HG03432 (cell line): ENCODE measurements at regions not wholly inside any gene's neighbourhood (a gene's known extent, or its start where the extent isn't known, plus 50 kb on each side); places are given as distances from the start of the nearest gene placed in this dataset.
"Not testable (repeated sequence)": the region's sequence is repeated elsewhere in the genome, so short reads cannot be mapped to it uniquely, and the experiment has no call there.

Experiments
- ATAC-seq: cut with Tn5 transposase; IDR thresholded peaks from one replicate; pipeline ENCODE4 v1.9.1; 2021; ENCODE audit warnings: mild to moderate bottlenecking, moderate library complexity; ENCODE audit not compliant: unreplicated experiment

DNA sequence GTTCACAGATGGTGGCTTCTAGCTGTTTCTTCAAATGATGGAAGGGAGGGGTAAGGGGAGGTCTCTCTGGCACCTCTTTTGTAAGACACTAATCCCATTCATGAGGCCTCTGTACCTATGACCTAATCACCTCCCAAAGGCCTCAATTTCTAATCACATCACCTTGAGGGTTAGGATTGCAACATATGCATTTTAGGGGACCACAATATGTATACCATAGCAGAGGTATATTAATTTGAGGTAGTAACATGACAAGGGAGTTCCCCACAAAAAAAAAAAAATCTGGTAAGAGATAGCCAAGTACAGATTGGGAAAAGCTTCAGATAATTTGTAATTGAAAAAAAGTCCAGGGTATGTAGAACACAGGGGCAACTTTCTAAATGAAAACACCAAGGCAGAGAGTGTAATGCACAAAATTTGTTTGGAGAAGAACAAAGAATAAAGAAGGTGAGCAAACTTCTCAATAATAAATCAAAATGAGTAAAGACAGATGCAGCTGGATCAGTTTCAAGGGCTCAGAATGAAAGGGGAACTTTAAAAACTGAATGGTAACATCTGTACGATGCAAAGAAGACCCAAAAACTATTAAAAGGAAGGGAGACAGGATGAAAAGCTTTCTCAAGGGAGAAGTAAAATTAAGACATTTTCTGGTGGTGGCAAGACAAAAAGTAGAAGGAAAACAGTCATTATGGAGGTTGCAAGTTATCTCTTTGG, 125.5 kb upstream of the DCN start:
- ATAC-seq: no peak

DNA sequence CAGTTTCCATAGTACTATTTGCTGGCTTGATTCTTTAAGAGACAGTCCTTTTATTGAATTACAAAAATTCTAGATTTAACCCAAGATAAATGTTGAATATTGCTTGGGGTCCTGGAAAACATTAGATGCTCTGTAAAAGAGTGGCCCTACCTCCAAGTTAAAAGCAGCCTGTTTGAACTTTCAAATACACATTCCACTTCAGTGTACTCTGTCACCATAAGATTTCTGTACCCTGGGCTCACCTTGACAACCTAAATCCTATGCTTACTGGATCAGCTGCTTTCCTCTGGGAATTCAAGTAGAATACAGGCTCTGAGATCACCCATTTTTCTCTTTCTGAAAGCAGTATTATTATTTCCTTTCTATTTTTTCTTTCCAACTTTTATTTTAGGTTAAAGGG, 107.7 kb upstream of the DCN start:
- no peak for ATAC-seq

DNA sequence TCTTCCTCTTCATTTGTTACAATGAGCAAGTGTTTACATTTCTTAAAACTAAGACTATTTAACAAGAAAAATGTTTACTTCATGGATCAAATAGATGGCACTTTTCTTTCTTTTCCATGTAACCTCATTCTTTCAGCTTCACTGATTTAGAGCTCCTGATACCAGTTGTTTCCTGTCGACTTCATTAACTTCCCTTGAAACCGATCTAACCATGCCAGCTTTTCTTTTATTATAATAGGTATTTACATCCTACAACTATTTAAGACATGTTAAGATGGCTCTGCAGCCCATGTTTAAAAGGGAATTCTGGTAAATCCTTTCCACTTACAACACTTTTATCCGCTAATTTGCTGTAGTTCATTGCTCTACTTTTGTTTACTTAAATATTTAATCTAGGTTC, 107.3 kb upstream of the DCN start:
- no peak for ATAC-seq

DNA sequence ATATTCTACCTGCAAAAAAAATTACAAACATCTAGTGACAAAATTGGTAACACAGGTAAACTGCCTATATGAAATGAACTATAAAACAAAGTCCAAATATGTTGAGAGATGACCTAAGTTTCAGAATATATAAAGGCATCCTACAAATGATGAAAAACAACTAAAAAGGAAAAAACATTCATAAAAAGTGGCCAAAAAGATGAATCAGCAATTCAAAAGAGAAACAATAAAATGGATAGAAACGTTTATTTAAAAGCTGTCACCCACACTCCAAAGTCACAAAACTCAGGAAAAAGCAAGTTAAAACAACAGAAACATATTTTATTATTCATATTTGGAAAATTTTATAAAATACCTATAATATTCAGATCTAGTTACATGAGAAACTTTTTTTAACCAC, 106.5 kb upstream of the DCN start:
- no peak for ATAC-seq

DNA sequence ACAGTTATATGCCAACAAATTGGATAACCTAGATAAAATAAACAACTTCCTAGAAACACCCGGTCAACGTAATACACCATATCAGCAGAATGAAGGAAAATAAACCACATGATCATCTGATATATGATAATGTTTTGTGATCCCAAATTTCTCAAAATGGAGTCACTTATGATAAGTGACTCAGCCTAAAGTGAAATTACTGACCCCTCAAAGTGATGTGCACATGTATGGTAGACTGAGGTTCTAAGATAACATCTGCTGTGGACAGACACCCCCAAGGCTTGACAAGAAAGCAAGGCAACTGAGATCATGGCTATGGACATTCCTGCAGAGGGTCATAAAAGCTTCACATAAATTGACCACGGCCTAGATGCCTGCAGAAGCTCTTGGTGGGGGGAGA, 105.1 kb upstream of the DCN start:
- no peak for ATAC-seq

DNA sequence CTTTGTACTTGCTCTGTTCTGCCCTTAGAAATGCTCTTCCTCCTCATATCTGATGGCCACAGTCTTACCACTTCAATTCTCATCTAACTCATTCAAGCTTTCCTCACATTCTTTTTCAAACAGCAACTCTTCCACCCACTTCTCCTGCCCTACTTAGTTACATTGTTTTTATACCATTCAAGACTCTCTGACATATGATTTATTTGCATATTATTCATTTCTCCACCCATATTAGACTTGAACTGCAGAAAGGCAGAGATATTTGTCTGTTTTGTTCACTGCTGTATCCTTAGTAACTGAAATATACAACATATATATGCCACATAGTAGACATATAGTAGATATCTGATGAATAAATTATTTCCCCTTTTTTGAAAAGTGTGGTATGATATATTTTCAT, 95.5 kb upstream of the DCN start:
- ATAC-seq: no peak

DNA sequence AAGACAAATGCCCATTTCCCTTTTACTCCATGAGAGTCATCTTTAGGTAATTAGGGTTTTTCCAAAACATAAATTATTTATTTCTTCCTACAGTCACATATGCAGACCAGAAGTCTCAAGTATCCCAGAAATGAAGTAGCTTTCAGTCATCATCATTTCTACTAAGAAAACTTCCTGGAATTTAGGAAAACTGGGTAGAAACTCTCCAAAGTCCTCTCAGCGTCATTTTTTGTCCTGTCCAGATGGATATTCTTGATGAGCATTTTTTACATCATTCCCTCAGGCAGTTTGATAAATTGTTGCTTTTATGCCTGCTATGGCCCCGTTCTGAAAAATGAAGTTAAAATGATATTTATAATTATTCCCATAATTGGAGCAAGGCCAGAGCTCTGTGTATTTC, 93.9 kb upstream of the DCN start:
- ATAC-seq: no peak

DNA sequence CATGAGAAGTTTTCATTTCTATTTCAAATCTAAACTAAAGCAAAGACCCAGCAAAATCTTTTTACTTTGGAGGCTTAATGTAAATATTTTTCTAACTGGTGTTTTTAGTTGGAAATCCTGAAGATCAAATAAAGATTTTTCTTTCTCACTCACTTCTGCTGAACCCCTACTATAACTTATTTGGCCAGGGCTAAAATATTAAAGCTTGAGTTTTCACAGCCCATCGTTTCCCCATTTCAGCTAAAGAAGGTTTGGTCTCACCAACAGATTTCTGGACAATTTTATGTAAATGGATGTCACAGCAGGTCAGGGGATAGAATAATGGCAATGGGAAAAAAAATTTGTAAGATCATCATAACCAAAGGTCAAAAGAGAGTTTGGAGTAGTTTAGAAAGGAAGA, 92.7 kb upstream of the DCN start:
- no peak for ATAC-seq

DNA sequence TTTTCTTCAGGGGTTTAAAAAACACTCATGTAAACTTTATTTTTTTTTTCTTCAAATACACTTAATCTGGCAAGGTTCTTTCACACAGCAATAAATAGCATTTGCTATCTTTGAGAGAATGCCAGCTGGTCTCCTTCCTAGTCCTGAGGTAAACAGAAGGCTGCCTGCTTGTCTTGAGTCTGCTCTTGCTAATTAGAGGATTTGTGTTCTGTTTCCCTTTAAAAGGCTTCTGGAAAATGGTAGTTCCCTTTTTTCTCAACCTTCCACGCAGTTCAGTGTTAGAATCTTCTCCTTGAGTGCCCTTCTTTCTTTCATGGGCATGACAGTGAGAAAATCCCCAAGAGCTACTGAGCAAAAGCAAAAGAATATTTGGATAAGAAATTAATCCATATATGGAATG, 92.3 kb upstream of the DCN start:
- no peak for ATAC-seq

DNA sequence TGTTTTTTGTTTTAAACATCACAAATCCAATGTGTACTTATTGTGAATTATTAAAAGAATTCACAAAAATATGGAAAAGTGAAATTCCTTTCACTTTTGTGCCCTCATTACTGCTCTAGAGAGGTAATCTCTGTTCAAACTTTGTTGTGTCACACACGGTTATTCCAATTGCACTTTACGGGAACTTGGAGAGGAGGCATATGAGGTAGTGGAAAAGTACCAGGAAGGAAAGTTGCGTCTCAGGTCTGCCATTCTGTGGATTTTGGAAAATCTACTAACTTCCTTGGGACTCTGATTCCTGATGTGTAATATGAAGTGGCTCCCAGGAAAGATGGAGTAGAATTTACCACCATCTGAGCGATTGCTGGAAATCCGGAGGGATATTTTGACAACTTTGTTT, 90.9 kb upstream of the DCN start:
- ATAC-seq: no peak

DNA sequence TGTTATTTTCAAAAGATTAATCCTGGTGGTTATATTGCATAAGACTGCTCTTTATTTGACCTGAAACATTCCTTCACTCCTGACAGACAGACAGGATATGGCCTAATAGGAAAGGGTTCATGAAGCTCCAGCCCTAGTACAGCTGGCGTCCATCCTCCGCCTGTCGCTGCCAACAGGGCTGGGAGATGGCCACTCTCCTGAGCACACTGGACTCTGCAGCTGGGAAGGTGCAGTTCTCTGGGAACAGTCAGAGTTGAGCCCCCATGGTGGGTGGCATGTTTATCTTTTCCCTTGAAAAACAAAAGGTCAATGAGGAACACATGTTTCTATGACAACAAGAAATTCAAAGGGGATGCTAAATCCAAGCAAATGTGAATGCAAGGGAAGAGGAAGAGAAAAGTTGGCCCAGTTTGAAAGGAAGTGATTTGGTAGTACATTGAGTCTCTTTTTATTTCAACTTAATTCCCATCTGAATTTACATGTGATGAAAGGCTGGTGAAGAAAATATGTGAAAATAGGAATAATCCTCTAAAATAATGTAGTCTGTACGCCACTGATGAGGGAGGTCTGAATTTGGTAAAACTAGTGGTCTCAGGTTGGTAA, 89.9 kb upstream of the DCN start:
- no peak for ATAC-seq

DNA sequence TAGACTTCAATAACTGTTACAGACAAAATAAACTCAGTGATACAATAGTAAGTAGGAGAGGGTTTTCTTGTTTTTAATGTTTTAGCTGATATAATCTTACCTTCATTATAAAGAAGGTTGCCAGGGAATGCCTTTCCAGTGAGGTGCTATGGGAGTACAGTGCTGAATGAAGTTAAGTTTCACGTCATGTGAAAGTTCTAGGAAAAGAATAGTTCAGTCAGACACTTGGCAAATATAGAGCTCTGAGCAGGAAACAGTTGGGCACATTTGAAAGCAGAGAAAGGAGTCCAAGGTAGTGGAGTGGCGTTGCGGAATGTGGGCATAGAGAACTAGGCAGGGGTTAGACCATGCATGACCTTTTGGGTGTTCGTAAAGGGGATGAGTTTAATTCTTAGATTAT, 88.6 kb upstream of the DCN start:
- no peak for ATAC-seq

DNA sequence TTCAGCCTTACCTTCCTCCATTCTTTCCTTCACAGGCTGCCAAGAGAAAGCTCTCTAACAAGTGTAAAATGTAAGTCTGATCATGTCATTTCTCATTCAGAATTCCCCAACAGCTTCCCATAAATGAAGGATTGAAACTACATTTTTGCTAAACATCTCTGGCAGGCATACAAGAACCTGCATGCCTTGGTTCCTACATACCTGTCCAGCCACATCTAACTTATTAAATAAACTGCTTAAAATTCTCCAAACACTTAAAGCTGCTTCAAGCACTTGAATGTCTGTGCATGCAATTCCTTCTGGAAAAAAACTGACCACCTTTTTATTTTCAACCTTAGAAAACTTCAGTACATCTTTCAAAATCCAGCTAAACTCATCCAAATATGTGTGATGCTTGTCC, 84.4 kb upstream of the DCN start:
- ATAC-seq: no peak

DNA sequence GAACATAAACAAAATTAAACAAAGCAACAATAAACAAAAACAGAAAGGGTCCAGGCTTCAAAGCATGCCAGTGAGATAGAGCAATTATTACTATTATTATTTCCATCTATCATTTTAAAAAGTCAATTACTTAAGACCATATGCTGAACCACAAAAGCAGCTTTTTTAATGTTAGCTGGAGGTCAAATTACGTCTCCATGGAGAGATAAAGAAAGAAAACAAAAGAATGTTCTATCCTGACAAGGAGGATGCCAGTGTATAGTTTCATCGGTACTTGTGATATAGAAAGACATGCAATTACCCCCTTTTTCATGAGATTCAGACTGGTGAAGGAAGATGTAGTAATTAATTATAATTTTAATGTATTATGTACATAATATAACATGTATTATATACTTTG, 81.6 kb upstream of the DCN start:
- ATAC-seq: no peak

DNA sequence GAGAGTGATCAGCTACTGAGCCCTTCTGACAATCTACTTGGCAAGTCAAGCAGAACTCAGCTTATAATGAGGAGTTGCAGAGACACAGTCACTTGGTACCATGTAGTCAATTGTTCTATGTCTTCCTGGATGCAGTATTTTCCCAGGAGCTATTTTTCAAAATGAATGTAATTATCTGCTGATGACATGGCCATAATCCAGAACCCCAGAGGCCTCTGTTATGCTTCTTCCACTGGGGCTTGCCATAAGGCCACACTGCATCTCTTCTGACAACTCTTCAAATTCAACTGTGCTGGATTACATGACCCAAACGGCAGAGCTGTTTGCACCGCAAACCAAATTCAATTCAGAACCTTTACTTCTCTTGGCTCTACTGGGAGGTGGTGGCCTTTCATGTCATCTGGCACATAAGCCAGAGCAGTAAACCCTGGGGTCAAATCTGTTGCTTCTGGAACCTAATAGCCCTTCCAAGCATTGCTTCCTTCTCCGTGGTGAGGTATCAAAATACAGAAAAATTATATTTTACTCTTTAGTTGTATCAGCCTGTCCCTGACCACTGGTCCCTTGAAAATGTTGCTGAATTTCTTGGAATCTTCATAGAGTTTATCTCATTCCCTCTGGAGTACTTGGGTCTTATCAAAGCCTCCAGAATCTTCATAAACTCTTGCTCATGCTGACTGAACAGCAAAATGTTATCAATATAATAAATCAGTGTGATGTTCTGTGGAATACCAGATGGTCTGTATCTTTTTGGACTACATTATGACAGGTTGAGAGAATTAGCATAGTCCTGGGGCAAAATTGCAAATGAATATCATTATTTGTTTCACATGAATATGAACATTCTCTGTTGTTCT, 79.4 kb upstream of the DCN start:
- ATAC-seq: no peak

DNA sequence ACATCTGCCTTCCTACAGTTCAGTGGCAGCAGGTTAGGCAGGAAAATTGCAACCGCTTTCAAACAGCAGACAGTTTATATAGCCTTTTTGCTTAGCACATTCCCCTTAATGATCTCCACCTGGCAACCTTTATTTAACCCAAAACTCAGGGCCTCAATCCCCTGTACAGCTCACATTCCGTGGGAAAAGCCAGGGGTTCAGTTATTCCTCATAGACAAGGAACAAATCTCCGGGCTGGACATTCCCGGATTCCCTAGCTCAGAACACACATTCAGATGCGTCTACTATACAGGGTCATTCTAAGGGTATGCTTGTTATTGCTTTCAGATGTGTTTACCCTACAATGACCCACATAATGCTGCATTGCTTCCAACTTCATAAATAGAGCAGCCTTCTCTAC, 73.8 kb upstream of the DCN start:
- ATAC-seq: no peak

DNA sequence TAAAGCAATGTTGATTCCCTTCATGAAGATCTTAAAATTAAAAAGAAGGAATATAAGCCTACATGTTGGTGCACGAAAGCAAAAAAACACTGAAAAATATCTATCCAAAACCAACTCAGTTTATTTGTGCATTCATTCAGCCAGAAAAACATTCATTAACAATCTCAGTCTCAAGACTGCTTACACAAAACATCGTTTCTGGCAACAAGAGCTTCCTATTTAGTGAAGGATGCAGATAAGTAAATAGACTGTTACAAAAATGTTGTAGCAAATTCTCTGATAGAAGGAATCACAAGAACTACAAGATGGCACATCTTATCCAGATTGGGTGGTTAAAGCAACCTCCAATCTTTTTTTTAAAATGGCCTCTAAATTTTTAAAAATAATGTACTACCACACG, 69.7 kb upstream of the DCN start:
- ATAC-seq: no peak

DNA sequence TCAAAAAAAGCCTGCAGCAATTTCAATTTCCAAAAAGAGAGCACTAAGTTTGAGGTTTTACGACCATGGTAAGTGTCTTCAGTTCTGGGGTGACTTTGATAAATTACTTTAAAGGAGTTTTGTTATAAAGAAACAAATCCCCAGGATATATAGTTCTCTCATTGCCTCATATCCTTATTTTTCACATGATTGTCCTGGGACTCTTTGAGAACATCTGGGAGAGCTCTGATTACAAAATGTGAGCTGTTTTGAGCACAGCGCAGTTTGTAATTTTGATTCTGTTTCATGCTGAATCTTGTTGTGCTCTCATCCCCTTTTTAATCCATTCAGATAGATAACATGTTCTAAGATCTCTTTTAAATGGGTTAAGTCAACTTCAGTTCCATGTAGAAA, 67.7 kb upstream of the DCN start:
- no peak for ATAC-seq

DNA sequence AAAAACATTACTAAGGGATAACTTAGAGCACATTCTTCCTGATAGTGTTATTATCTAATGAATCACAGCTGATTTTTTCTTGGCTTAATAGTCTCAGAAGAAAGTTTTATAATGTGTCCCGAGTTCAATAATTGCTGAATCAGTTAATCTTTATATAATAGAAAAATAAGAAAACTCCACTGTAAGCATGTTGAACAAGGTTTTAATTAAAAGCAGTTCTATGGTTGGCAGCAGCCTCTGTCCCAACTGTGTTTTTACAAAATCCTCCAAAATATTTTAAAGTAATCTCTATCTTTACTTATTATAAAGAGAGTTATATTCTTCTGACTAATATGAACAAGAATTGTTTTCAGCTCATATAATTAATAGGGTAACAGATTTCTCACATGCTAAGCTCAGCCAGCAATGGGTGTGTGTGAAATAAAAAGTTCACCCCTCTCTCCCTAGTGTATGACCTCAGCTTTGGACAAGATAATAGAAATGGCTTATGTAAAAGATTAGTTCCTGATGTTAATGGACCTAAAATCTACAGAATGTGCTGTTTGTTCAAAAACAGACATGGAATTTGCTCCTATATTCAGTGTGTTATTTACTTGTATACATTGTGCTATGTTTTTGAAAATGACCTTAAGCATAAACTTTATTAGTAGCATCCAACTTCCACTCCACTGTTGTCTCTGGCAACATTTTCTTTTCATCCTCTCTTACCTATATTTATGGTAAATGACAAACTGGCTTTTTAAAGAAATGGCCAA, 67.1 kb upstream of the DCN start:
- ATAC-seq: no peak

DNA sequence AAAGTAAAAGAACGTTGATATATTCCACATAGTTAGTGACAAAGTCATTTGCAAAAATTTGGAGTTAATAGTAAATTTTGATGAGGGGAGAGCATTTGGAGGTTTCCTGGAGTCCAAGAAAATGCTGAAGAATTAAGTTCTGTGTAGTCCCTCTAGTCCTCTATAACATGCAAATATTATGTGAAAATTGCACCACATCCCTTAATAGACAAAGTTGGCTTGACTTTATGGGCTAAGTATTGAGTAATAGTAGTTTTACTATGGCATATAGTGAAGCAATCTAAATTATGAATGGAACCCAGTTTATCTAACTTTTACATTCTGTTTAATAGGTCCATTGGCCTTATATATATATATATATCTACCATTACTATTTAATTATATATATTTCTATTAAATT, 66.4 kb upstream of the DCN start:
- ATAC-seq: no peak

DNA sequence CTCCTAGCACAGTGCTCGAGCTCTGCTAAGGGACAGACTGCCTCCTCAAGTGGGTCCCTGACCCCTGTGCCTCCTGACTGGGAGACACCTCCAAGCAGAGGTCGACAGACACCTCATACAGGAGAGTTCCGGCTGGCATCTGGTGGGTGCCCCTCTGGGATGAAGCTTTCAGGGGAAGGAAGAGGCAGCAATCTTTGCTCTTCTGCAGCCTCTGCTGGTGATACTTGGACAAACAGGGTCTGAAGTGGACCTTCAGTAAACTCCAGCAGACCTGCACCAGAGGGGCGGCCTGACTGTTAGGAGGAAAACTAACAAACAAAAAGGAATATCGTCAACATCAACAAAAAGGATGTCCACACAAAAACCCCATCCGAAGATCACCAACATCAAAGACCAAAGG, 60.6 kb upstream of the DCN start:
- not testable (repeated sequence) for ATAC-seq

DNA sequence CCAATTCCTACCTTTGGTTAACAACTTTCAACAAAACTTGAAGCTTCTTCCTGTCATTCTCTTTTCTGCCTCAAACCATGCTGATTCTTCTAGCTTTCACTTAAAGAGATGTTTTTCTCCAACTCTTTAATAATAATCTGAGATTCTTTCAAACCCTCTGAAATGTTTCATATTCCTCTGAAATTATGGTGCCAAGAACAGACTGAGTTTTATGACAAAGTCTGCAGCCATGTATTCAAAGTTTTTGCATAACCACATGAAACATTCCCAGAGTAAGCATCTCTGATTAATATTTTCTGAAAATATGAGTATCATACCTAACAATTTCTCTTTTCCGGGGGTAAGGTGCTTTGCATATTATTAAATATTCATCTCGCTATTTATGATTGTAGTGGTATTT, 59.1 kb upstream of the DCN start:
- ATAC-seq: no peak
